Spleen (tissue), 11 donors: ENCODE measurements at regions not wholly inside any gene's neighbourhood (a gene's known extent, or its start where the extent isn't known, plus 50 kb on each side); places are given as distances from the start of the nearest gene placed in this dataset.

Source experiments
- DNase-seq: peaks from one replicate; pipeline ENCODE4 v3.0.0-alpha.2; 2020
- H3K27ac ChIP-seq, 8 donors: fragments of 200-600 bp; sonication (generic) in 7 of 8; 1 replicate in 4 of 8; 2 replicates in 4 of 8; pipeline versions ENCODE4 v1.5.0 to v1.8.0; 2016 to 2021; ENCODE audit warnings: inconsistent platforms in 4 of 8, mild to moderate bottlenecking in 4 of 8, moderate library complexity in 1 of 8
- H3K27me3 ChIP-seq, 7 donors: fragments of 200-600 bp; sonication (generic) in 6 of 7; replicated peaks in 1 of 7; 1 replicate in 4 of 7; 2 replicates in 3 of 7; pipeline versions ENCODE4 v1.5.0 to v1.8.0; 2016 to 2021; ENCODE audit warnings: inconsistent platforms in 3 of 7, mild to moderate bottlenecking in 1 of 7
- H3K36me3 ChIP-seq, 6 donors: fragments of 200-600 bp; sonication (generic) in 5 of 6; 1 replicate in 4 of 6; 2 replicates in 2 of 6; pipeline versions ENCODE4 v1.5.0 to v1.8.0; 2016 to 2021; ENCODE audit warnings: inconsistent platforms in 2 of 6
- H3K4me1 ChIP-seq, 6 donors: fragments of 200-600 bp; sonication (generic) in 5 of 6; 1 replicate in 3 of 6; 2 replicates in 3 of 6; pipeline versions ENCODE4 v1.5.0 to v1.8.0; 2016 to 2021; ENCODE audit warnings: inconsistent platforms in 3 of 6
- H3K4me3 ChIP-seq, 8 donors: fragments of 200-600 bp; sonication (generic) in 7 of 8; 1 replicate in 4 of 8; 2 replicates in 4 of 8; pipeline versions ENCODE4 v1.5.0 to v1.8.0; 2016 to 2021; ENCODE audit warnings: inconsistent platforms in 4 of 8, mild to moderate bottlenecking in 4 of 8, moderate library complexity in 2 of 8
- H3K9me3 ChIP-seq, 8 donors: fragments of 200-600 bp; sonication (generic) in 7 of 8; 1 replicate in 4 of 8; 2 replicates in 4 of 8; pipeline versions ENCODE4 v1.5.0 to v1.8.0; 2016 to 2021; ENCODE audit warnings: inconsistent platforms in 4 of 8
- POLR2A ChIP-seq, 3 donors: fragments of 450-650 bp; IDR thresholded peaks; one replicate each; pipeline ENCODE4 v1.5.1; 2017; ENCODE audit warnings: antibody characterized with exemption in 3 of 3, mild to moderate bottlenecking in 1 of 3
- POLR2AphosphoS5 ChIP-seq, 3 donors: sonication (generic); formaldehyde crosslinking; IDR thresholded peaks; one replicate each; pipeline ENCODE4 v1.5.1; 2017; ENCODE audit warnings: antibody characterized with exemption in 3 of 3
- WGBS, 5 donors: extraction: QIAGEN DNeasy Blood & Tissue Kit in 3 of 5; methylation state at CpG; one replicate each; pipeline versions ENCODE4 v1.1.5 to v1.1.7; 2013 to 2018; 5-methylcytosine and 5-hydroxymethylcytosine counted together
- intact Hi-C: fragments of 100-400 bp; cut with DNase I; formaldehyde crosslinking; loops from one replicate; pipeline ENCODE4 v1.15.0; 2023; ENCODE audit warnings: low total_unique reads
- TF ChIP-seq, protein P1 (sequence below), 11 experiments: fragments of 200-600 bp in 7 of 11; fragments of 450-650 bp in 4 of 11; sonication (generic) in 4 of 11; IDR thresholded peaks in 8 of 11; conservative IDR thresholded peaks in 3 of 11; 1 replicate in 7 of 11; 2 replicates in 4 of 11; pipeline versions ENCODE4 v1.4.0 to v1.8.0; 2016 to 2021; ENCODE audit warnings: antibody characterized with exemption in 11 of 11, inconsistent platforms in 4 of 11, mild to moderate bottlenecking in 1 of 11
- donor health status: healthy with polysubstance abuse.
- donor health status: DM: no; HTN: no; CAD: no; lungs with moderate emphysema.
- donor health status: DM: no; HTN: no; CAD: no.
- donor health status: Bipolar disorder and iron deficiency.
- donor health status: healthy.
- donor health status: DM: no; HTN: no; CAD: no.
- donor health status: DM: yes; HTN: yes; CAD: no.

DNA sequence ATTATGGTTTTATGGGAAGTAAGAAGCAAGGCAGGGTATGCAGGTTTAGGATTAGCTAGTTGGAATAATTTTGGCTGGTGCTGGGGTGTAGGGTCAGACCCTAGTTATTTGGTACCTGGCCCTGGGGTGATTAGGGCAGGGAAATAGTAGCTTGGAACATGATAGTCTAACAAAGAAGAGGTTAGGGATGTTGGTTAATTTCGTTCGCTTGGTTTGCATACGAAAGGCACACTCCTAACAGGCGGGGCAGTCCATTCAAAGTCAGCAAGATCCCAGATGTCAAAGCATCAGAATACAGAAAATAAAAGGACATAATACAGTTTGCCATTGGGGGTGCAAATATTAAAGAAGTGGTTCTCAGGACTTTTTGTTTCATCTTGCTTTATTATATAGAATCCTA lies 55.7 kb upstream of the ITPRID1 start:
- Histone ChIP-seq H3K27me3 (no peaks in the 10 kb centered on the region), H3K9me3 (no peaks in the 10 kb centered on the region), H3K4me3 (no peak overlapping the region), H3K4me1 (no peaks in the 10 kb centered on the region), H3K36me3 (no peaks in the 10 kb centered on the region), H3K27ac (no peak overlapping the region)
- DNase-seq: no peak
- WGBS, 5 donors: 75 to 85% (median 79%) methylated on average over 4 of the region's 4 CpGs
- intact Hi-C loops: no loop called here
- TF ChIP-seq, protein P1, sequence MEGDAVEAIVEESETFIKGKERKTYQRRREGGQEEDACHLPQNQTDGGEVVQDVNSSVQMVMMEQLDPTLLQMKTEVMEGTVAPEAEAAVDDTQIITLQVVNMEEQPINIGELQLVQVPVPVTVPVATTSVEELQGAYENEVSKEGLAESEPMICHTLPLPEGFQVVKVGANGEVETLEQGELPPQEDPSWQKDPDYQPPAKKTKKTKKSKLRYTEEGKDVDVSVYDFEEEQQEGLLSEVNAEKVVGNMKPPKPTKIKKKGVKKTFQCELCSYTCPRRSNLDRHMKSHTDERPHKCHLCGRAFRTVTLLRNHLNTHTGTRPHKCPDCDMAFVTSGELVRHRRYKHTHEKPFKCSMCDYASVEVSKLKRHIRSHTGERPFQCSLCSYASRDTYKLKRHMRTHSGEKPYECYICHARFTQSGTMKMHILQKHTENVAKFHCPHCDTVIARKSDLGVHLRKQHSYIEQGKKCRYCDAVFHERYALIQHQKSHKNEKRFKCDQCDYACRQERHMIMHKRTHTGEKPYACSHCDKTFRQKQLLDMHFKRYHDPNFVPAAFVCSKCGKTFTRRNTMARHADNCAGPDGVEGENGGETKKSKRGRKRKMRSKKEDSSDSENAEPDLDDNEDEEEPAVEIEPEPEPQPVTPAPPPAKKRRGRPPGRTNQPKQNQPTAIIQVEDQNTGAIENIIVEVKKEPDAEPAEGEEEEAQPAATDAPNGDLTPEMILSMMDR (IDR thresholded peaks at IDR 0.05 in 8 of 11, conservative IDR thresholded peaks at IDR 0.05 in 3 of 11): no peak
- no peak for TF ChIP-seq POLR2AphosphoS5 (IDR thresholded peaks at IDR 0.05)
- TF ChIP-seq POLR2A (IDR thresholded peaks at IDR 0.05): no peak

DNA sequence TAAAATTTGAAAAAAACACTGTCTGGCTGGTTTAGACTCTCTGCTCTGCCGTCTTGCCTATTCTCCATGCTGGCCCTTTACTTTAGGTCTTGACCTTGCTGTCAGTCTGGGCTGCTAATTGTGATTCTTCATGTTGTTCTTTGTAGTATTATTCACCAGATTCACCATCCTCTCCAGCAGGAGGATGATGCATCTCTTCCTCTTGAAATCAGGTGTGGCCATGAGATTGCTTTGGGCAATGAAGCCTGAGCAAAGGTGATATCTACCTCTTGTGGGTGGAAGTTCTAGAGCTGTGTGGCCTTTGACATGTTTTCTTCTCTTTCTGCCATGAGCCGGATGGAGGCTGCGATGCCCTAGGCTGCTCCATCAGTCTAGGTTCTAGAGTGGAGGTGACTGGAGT lies 51.3 kb upstream of the ITPRID1 start:
- H3K27ac ChIP-seq: no peak overlapping the region
- no peaks in the 10 kb centered on the region for H3K4me1 ChIP-seq
- DNase-seq: no peak
- no peak for TF ChIP-seq POLR2AphosphoS5 (IDR thresholded peaks at IDR 0.05)
- TF ChIP-seq, protein P1 (IDR thresholded peaks at IDR 0.05 in 8 of 11, conservative IDR thresholded peaks at IDR 0.05 in 3 of 11): no peak
- no peak for TF ChIP-seq POLR2A (IDR thresholded peaks at IDR 0.05)
- H3K27me3 ChIP-seq: peaks cover 0 to 4% (median 0%) of the 10 kb centered on the region in 7 donors
- WGBS, 5 donors: 84 to 90% (median 87%) methylated on average over 3 of the region's 3 CpGs
- H3K36me3 ChIP-seq: no peaks in the 10 kb centered on the region
- H3K9me3 ChIP-seq: no peaks in the 10 kb centered on the region
- H3K4me3 ChIP-seq: no peak overlapping the region
- intact Hi-C loops: no loop called here
